Activated T-cell treated with anti-CD3 and anti-CD28 coated beads, Interleukin-2, amount 50 U/mL, for 48 hours (primary cell): ENCODE measurements at regions not wholly inside any gene's neighbourhood (a gene's known extent, or its start where the extent isn't known, plus 50 kb on each side); places are given as distances from the start of the nearest gene placed in this dataset.
"Not testable (repeated sequence)": the region's sequence is repeated elsewhere in the genome, so short reads cannot be mapped to it uniquely, and the experiment has no call there.

Experiments
- DNase-seq, 2 experiments: peaks; one replicate each; pipeline ENCODE4 v3.0.0-alpha.2; 2020

DNA sequence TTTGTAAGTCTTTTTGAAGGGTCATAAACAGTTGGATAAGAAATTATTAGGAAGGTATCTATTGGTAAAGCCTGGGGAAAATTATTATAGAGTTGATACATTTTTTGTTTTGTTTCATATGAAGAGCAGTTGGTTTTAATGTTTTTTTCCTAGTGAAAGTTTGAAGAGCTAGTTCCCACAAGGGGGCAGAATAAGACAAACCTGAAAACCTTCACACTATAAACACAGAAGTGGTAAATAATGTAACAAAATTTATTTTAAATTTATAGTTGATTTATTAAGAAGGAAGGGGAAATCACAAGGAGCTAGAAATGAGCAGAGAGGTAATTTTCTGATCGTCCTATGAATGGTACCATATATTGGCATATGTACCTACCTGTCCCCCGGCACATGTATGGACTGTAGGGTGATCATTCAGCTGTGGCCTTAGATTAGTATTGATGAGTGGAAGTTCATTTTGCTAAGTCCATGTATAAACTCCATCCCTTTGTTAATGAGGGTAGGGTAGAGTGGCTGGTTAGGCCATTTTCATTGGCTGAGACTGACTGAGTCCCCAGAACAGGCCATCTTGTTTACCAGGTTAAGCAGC, 116.3 kb downstream of the TANC2 start:
- no peak for DNase-seq

DNA sequence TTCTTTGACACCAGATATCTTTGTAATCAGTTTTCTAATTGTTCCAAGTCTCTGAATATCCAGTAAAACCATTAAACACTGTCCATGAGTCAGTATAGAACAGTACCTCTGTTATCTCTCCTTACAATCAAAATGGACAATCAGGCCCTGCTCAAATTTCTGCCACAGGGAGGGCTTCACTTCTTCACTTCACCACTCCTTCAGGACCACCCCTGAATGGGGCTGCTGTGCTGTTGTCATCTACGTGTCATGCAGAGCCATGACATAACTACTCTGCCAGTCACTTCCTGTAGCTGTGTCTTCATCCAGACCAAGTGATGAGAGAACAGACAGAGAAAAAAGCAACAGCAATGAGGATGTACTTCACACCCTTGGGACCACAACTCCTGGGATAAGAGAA, 116.9 kb downstream of the TANC2 start:
- DNase-seq: no peak

DNA sequence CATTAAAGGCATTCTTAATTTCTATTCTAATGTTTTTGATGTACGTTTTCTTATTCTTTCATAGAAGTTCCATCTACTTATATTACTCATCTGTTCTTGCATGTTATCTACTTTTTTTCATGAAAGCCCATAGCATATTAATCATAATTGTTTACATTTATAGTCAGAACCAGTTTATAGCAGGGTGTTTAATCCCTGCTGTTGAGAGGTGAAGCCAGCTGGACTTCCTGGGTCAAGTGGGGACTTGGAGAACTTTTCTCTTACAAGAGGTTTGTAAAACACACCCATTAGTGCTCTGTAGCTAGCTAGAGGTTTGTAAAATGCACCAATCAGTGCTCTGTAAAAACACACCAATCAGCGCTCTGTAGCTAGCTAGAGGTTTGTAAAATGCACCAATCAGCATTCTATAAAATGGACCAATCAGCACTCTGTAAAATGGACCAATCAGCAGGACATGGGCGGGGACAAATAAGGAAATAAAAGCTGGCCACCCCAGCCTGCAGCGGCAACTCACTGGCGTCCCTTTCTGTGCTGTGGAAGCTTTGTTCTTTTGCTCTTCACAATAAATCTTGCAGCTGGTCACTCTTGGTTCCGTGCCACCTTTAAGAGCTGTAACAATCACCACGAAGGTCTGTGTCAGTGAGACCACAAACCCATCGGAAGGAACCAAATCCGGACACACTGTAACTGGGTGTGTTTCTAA, 120.6 kb downstream of the TANC2 start:
- DNase-seq: no peak

DNA sequence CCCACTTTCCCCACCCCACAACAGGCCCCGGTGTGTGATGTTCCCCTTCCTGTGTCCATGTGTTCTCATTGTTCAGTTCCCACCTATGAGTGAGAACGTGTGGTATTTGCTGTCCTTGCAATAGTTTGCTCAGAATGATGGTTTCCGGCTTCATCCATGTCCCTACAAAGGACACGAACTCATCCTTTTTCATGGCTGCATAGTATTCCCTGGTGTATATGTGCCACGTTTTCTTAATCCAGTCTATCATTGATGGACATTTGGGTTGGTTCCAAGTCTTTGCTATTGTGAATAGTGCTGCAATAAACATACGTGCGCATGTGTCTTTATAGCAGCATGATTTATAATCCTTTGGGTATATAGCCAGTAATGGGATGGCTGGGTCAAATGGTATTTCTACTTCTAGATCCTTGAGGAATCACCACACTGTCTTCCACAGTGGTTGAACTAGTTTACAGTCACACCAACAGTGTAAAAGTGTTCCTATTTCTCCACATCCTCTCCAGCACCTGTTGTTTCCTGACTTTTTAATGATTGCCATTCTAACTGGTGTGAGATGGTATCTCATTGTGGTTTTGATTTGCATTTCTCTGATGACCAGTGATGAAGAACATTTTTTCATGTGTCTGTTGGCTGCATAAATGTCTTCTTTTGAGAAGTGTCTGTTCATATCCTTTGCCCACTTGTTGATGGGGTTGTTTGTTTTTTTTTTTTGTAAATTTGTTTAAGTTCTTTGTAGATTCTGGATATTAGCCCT, 124.5 kb downstream of the TANC2 start:
- not testable (repeated sequence) for DNase-seq

DNA sequence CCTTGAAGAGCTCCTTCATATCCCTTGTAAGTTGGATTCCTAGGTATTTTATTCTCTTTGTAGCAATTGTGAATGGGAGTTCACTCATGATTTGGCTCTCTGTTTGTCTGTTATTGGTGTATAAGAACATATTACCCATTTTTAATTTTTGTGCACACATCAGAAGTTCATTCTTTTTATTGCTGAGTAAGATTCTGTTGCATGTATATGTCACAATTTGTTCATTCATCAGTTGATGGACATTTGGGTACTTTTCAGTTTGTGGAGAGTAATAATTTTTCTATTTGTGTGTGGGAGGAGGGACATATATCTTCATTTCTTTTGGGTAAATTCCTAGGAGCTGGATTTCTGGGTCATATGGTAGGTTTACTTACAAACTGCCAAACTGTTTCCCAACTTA, 125.9 kb downstream of the TANC2 start:
- not testable (repeated sequence) for DNase-seq

DNA sequence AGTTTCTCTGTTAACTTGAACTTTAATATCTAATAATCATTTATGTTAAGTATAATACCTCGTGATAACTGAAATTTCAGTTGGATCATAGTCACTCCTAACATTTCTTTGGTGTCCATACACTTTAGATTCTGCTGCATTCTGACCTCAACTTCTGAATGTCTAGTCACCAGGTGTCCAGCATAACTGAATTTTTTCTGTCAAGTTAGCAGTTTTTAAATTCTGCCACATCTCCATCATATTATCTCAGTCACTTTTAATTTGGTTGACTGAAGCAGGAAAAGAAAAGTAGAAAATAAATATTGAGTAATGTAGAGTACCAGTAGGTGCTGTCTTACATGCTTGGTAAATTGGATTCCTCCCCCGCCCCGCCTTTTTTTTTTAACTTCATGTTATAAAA, 128.6 kb downstream of the TANC2 start:
- no peak for DNase-seq

DNA sequence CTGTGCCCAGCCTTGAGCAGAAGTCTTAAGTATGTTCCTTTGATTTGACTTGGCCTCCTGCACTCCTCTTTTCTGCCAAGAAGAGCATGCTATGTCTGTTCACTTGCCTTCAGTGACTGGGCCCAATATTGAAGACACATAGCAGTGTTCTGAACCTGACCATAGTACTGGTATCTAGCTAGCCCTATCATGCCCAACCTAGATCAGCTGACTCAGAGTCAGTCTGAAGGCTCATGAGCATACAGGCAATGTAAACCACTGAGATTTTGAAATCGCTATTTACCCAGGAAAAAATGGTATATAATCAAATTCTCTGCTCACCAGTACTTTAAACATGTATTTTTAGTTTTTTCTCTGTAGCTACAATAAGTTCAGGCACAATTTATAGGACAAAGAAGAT, 129.4 kb downstream of the TANC2 start:
- no peak for DNase-seq

DNA sequence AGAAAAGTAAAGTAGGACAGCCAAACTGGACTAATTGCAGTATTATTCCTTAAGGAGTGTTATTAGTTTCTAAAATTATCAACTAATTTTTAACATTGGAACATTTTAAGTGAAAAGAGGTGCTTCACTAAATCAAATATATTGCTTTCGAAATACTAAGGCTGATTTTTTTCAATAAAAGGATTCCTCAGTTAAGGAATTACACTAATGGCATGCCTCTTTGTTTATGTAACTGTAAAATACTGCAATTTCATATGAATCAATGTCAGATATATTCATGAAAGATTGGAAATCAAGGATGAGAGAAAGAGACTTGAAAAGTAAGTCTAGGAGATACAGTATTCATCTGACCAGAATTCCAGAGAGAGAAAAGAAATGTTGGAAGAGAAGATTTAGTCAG, 129.8 kb downstream of the TANC2 start:
- no peak for DNase-seq

DNA sequence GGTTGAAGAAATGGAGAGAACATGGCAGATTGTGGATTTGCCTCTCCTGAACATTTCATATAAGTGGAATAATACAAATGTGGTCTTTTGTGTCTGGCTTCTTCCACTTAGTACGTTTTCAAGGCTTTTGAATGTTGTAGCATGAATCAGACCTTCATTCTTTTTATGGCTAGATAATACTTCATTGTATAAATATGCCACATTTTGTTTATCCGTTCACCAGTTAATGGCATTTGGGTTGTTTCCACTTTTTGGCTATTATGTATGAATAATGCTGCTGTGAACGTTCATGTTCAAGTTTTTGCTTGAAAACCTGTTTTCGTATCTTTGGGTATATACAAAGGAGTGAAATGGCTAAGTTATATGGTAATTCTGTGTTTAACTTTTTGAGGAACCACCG, 130.4 kb downstream of the TANC2 start:
- no peak for DNase-seq

DNA sequence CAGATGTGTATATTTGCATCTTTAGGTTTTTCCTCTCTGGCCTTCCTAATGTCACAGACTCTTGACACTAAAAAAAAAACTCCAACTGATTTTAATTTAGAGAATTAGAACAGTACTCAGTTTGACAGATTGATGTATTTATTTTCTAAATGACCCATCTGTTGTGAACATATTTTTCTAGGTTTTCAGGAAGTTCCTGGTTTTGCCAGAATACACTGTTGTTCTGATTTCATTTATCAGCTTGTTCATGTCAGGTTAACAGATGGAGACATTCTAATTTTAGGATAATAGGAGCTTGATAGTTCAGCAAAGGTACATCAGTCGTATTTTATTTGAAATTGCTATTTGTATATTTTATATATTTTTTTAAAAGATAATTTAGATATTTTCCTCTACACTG, 133.4 kb downstream of the TANC2 start:
- DNase-seq: no peak

DNA sequence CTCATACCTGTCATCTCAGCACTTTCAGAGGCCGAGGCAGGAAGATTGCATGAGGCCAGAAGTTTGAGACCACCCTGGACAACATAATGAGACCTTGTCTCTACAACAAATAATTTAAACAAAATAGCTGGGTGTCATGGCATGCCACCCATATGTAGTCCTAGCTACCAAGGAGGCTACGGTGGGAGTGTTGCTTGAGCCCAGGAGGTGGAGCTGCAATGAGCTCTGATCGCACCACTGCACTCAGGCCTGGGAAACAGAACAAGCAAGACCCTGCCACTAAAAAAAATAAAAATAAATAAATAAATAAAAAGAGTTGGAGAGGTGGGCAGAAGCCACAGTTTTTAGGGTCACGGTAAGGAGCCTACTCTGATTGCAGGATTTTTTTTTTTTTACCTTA, 136.0 kb downstream of the TANC2 start:
- no peak for DNase-seq

DNA sequence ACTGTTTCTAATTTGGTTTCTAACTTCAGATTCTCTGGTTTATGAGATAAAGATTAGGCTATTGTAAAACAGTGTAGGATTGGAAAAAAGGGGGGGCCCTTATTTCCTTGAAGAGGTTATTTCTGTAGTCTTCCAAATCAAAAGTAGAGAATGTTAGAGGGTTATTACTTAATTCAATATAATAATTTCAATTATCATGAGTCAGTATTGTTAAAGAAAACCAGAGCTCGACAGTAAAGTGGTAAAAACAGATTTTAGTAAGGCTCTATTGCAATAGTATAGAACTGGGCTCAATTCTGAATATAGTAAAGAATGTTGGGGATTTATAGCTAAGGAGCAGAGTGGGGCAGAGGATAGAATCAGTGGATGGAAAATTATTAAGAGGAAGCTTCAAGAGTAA, 140.0 kb downstream of the TANC2 start:
- no peak for DNase-seq

DNA sequence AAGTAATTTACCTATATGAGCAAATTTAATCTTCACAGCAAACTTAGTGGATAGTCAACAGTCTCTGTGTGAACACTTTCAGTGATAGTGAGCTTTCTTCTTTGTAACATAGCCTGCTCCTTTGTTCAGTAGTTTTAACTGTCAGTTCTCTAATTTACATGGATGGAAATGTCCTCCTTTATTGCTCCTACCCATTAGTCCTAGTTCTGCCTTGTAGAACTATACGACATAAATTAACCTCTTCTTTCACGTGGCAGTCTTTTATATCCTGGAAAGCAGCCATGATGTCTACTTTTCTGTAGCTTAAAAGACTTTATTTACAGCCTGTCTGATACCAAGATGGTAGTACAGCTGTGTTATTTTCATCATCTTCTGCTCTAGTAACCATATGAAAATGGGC, 143.6 kb downstream of the TANC2 start:
- no peak for DNase-seq

DNA sequence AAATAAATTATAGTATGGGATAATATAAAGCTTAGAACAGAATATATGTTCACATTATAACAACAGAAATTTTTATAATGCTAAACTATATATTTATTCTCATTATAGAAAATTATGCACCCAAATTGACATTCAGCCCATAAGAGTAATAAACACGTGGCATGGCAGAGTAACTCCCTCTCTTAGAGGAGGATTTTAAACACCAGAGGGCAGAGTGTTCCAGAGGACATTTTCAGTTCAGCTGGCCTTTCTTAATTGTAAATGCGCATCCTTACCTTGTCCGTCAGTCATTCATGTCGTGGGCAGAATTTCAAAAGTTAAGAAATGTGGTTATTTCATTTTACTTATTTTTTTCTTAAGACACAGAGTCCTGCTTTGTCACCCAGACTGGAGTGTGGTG, 147.1 kb downstream of the TANC2 start:
- no peak for DNase-seq

DNA sequence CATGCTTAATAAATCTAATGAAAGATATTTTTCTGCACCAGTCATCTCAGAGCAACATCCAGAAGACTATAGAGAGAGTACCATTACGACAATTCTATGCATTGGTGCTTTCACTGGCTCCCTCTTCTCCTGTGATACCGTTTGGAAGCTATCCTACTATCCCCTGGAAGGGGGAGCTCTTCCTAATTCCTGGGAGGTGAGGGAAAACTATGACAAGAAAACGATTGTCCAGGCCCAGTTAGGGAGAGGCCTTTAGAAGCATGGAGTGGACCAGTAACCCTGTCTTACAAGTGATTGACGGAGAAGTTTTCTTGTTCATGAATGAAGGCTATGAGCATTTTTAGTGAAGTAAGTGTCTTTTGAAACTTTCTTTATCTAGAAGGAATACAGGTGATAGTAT, 150.2 kb downstream of the TANC2 start:
- DNase-seq: no peak

DNA sequence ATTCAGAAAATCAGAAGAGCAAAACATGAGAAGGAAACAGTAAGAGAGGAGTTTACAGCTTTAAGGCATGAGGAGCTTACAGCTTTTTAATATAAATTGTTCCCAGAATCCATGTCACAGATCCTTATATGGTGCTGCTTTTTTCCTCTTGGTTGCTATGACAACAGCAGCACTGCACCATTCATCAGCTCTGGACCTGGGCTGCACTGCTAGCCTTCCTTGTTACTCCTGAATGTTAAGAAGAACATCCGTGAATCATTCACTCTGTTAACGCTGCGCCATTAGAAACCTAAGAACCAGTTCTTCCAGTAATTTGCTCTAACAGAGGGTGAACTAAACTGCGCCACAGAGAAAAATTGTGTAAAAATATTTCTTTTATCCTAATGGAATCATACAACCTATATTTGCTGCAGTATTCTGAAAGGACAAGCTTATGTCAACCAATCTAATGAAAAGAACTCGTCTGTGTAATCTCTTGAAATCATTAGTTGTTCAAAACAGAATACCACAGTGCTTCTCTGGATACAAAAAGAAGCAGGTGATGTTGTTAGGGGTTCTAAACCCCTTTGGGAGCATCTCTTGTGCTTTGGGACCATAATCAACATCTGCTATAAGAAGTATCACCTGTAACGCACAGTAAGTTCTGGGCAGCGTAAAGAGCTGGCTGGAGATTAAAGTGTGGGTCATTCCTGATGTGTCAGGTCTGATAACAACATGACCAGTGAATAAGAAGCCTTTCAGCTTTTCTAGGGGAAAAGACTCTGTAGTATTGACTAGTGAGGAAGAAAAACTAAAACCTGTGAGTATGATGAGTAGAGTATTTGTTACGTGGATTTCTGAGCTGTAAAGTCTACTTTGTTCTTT, 151.2 kb downstream of the TANC2 start:
- no peak for DNase-seq

DNA sequence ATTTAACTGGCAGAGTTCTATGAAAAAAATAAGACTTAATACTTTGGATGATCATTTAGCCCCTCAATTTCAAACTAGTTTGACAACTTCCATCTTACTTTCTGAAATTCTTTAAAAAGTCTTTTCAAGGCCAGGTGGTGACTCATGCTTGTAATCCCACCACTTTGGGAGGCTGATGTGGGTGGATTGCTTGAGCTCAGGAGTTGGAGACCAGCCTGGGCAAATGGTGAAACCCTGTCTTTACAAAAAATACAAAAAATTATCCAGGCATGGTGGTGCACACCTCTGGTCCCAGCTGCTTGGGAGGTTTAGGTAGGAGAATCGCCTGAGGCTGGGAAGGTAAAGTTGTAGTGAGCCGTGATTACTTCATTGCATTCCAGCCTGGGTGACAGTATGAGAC, 154.4 kb downstream of the TANC2 start:
- DNase-seq: no peak

DNA sequence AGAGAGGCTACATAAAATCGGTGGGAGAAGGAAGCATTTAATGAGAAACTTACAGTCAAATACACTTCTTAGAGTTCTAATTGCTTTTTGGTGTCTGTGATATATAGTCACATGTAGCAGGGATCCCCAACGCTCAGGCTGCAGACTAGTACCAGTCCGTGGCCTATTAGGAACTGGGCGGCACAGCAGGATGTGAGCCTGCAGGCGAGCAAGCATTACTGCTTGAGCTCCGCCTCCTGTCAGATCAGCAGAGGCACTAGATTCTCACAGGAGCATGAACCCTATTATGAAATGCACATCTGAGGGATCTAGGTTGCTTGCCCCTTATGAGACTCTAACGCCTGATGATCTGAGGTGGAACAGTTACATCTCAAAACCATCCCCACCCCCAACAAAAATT, 158.5 kb downstream of the TANC2 start:
- no peak for DNase-seq

DNA sequence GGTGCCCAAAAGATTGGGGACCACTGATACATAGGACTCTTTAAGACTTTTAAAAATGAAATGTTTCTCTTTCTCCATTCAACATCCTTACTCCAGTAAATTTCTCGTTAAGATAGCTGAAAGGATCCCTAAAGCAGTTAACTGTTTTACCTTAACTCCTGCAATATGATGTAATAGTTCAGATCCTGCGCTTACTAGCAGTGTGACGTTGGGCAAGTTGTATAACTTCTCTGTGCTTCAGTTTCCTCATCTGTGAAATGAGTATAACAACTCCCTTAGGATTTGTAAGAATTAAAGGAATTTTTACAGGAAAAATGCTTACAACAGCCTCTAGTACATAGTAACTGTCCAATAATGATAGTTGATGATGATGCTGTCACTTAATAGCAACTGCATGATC, 158.9 kb downstream of the TANC2 start:
- DNase-seq: no peak

DNA sequence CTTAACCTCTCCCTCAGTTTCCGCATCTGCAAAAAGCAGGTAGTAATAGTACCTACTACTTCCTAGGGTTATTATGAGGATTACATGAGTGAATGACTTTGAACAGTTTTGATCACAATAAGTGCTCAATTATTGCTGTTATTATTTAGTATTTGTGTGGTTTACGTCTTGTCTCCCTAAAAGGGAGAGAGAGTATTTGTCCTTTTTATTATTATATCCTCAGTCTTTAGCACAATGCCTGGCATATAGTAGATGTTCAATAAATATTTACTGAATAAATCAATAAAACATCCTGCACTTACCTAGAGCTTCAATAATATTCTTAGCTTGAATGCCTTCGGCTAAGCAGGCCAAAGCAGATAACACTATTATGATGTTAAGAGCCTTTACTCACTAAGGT, 160.0 kb downstream of the TANC2 start:
- no peak for DNase-seq

DNA sequence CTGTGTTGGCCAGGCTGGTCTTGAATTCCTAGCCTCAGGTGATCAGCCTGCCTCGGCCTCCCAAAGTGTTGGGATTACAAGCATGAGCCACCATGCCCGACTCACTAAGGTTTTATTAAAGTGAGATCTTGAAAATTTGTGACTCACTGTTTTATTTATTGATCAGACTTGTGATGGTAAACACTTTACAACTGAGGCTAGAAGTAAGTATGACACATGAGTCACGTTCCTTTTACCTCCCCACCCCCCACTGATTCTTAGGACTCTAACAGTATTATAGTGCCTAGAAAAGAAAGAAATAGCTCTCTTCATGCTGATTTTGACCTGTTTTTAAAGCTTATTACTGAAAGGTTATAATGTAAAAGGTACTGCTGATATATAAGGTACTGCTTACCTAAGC, 160.6 kb downstream of the TANC2 start:
- no peak for DNase-seq

DNA sequence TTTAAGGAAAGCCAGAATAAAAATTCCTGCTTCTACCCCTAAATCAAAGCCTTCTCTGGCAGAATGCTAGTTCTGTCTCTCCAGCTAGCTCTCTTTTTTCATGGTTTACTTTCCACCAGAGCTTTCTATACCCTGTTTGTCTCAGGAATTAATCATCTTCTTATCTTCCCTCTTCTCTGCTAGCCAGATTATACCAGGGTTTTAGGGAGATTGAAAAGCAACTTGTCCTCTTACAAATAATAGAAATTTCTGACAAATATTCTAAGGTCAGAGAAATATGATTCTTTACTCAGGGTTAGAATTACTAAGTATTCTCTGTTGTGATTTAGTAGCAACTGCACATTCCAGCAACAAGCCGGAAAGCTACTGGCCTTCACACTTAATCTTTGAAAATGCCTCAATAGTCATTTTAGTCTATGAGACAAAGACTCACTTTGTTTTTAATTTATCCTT, 166.4 kb downstream of the TANC2 start:
- no peak for DNase-seq

DNA sequence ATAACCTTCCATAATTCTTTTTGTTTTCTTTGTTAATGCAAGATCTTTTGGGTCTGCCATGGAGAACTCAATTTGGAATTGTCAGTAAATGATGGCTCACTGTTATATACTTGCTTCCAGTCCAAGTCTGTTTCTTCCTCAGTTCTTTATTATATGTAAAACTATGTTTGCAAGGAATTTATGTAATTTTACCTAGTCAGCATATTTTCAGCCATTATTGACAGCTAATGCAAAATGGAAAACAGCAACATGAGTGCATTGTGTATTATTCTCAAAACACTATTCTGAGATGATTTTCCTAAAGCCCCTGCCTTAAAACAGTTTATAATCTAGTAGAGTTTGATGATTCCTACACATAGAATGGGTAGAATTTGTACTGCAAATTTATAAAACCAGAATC, 167.5 kb downstream of the TANC2 start:
- no peak for DNase-seq
